ENCODE measurements at regions not wholly inside any gene's neighbourhood (a gene's known extent, or its start where the extent isn't known, plus 50 kb on each side); places are given as distances from the start of the nearest gene placed in this dataset.

DNA sequence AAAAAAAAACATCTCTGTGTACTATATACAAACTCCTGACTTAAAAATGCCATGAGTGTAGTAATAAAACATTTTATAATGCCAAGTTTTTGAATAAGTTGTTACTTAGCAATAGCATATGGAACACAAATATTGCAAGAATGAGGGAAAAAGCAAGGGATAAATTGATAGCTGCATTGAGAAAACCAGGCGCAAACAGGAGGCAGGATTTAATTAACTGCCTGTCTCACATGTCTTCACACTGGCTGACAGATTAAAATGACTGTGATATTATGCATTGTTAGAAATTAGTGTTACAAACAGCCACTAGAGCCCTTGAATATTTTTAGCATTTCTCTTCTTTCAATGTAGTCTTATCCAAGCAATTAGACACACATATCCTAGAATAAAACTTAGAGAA, 1817.5 kb upstream of the NUDT12 start:
- CTCF ChIA-PET = no interaction called here
- no peak overlapping the region for H3K4me2 ChIP-seq (ENCODE audit: insufficient read depth, low read length)

More for the DNA sequence above, 1817.5 kb upstream of the NUDT12 start:
- H3K9ac ChIP-seq (replicated peaks; ENCODE audit: extremely low read depth, insufficient read depth, low read length) = no peak overlapping the region
- DNase-seq (ENCODE audit: low read depth, low spot score) (no peak), FAIRE-seq (no peak)
- H2AFZ ChIP-seq (ENCODE audit: low read depth, low read length) = no peak overlapping the region
- H4K20me1 ChIP-seq (replicated peaks; ENCODE audit: control insufficient read depth, extremely low read depth, insufficient read depth, low read length) = no peaks in the 10 kb centered on the region
- no peaks in the 10 kb centered on the region for H3K4me1 ChIP-seq (ENCODE audit: control insufficient read depth, extremely low read depth, insufficient read depth, low read length)
- no TSS peak for BruUV-seq (replicated peaks)
- TF ChIP-seq MYC (IDR thresholded peaks at IDR 0.05; ENCODE audit: low read depth, low read length) = no peak
- TF ChIP-seq CTCF (IDR thresholded peaks at IDR 0.05; ENCODE audit: extremely low read depth in 1 of 2, insufficient read depth in 1 of 2, low read depth in 1 of 2, low read length in 2 of 2) = no peak
- TF ChIP-seq GATA2 (IDR thresholded peaks at IDR 0.05; ENCODE audit: insufficient read depth, insufficient read length, low read depth, low read length) = no peak
- no peak for TF ChIP-seq JUN (IDR thresholded peaks at IDR 0.05; ENCODE audit: borderline replicate concordance, insufficient read depth, insufficient read length, low read depth)
- TF ChIP-seq MAX (IDR thresholded peaks at IDR 0.05; ENCODE audit: insufficient read depth, insufficient read length) = no peak
- TF ChIP-seq POLR2A (IDR thresholded peaks at IDR 0.05; ENCODE audit: low read depth, low read length) = no peak
- no peak for TF ChIP-seq FOS (IDR thresholded peaks at IDR 0.05; ENCODE audit: borderline replicate concordance, insufficient read depth, low read length)
- no peak for TF ChIP-seq EZH2 (IDR thresholded peaks at IDR 0.05; ENCODE audit: borderline replicate concordance, low read depth, low read length, severe bottlenecking)
- TF ChIP-seq POLR2AphosphoS5 (IDR thresholded peaks at IDR 0.05; ENCODE audit: insufficient read depth, low read depth, low read length) = no peak
- H3K4me3 ChIP-seq (replicated peaks in 1 of 3; ENCODE audit: insufficient read depth in 1 of 3, low read depth in 1 of 3, low read length in 3 of 3) = no peak overlapping the region
- H3K27me3 ChIP-seq (ENCODE audit: control insufficient read depth in 2 of 2, insufficient read depth in 2 of 2, low read length in 2 of 2) = no peaks in the 10 kb centered on the region
- no peaks in the 10 kb centered on the region for H3K9me3 ChIP-seq (replicated peaks; ENCODE audit: control insufficient read depth, insufficient read depth, low read length)
- H3K79me2 ChIP-seq (ENCODE audit: control insufficient read depth, insufficient read depth, low read length) = no peaks in the 10 kb centered on the region
- dilution Hi-C loops (cut with MboI; ENCODE audit: extremely low pct_ligation_motif_present, low sequenced_read_pairs) (no loop called here), intact Hi-C loops (cut with micrococcal nuclease) (no loop called here)
- H3K9me1 ChIP-seq (replicated peaks; ENCODE audit: control insufficient read depth, extremely low read depth, insufficient read depth, low read length) = no peaks in the 10 kb centered on the region
- POLR2A ChIA-PET = no interaction called here
- no peak overlapping the region for H3K27ac ChIP-seq (ENCODE audit: insufficient read depth, low read depth, low read length)
- no peaks in the 10 kb centered on the region for H3K36me3 ChIP-seq (ENCODE audit: control insufficient read depth in 2 of 2, extremely low read depth in 1 of 2, insufficient read depth in 2 of 2, low read length in 2 of 2)

Measured in endothelial cell of umbilical vein (primary cell).